NOMO-1 treated with dmso at 0.1 percent for 144 hours (cell line): ENCODE measurements at regions not wholly inside any gene's neighbourhood (a gene's known extent, or its start where the extent isn't known, plus 50 kb on each side); places are given as distances from the start of the nearest gene placed in this dataset.
"Not testable (repeated sequence)": the region's sequence is repeated elsewhere in the genome, so short reads cannot be mapped to it uniquely, and the experiment has no call there.

Experiments
- DNase-seq: peaks from one replicate; lab custom pipeline; 2025; ENCODE audit not compliant: unreplicated experiment; lab: John Stamatoyannopoulos, UW

GRCh38 chr6:170149681-170150589 lies 140.9 kb downstream of the DLL1 start:
- no peak for DNase-seq

- no peak for DNase-seq
These were observed 142.0 kb downstream of the DLL1 start for GRCh38 chr6:170148709-170149470.

- DNase-seq: no peak
These were observed 142.8 kb downstream of the DLL1 start for GRCh38 chr6:170147832-170148708.

GRCh38 chr6:170147056-170147787 lies 143.7 kb downstream of the DLL1 start:
- DNase-seq: no peak

GRCh38 chr6:170146640-170147039 lies 144.2 kb downstream of the DLL1 start:
- DNase-seq: no peak

GRCh38 chr6:170146131-170146530 lies 144.7 kb downstream of the DLL1 start:
- not testable (repeated sequence) for DNase-seq

- not testable (repeated sequence) for DNase-seq
These were observed 145.2 kb downstream of the DLL1 start for GRCh38 chr6:170145716-170146115.

- no peak for DNase-seq
These were observed 145.6 kb downstream of the DLL1 start for GRCh38 chr6:170145272-170145592.

- DNase-seq: no peak
These were observed 146.2 kb downstream of the DLL1 start for GRCh38 chr6:170144571-170145271.

- peak; percentile 80 for DNase-seq
These were observed 147.3 kb downstream of the DLL1 start for GRCh38 chr6:170143401-170144150.

- no peak for DNase-seq
These were observed 148.3 kb downstream of the DLL1 start for GRCh38 chr6:170142559-170142958.

GRCh38 chr6:170141061-170141460 lies 149.8 kb downstream of the DLL1 start:
- not testable (repeated sequence) for DNase-seq

- no peak for DNase-seq
These were observed 150.7 kb downstream of the DLL1 start for GRCh38 chr6:170140129-170140528.

GRCh38 chr6:170139531-170139930 lies 151.3 kb downstream of the DLL1 start:
- no peak for DNase-seq

GRCh38 chr6:170139046-170139445 lies 151.8 kb downstream of the DLL1 start:
- DNase-seq: not testable (repeated sequence)

GRCh38 chr6:170137911-170138910 lies 152.7 kb downstream of the DLL1 start:
- no peak for DNase-seq

GRCh38 chr6:170137176-170137891 lies 153.5 kb downstream of the DLL1 start:
- DNase-seq: no peak
